Sigmoid colon (tissue), 4 donors: ENCODE measurements at regions not wholly inside any gene's neighbourhood (a gene's known extent, or its start where the extent isn't known, plus 50 kb on each side); places are given as distances from the start of the nearest gene placed in this dataset.

ENCODE experiments used
- POLR2A ChIP-seq, 2 donors: fragments of 450-650 bp; IDR thresholded peaks; one replicate each; pipeline ENCODE4 v1.6.1; 2016; ENCODE audit warnings: antibody characterized with exemption in 2 of 2, mild to moderate bottlenecking in 2 of 2, moderate library complexity in 2 of 2
- POLR2AphosphoS5 ChIP-seq, 4 donors: sonication (generic); formaldehyde crosslinking; IDR thresholded peaks; one replicate each; pipeline ENCODE4 v1.6.1; 2017; ENCODE audit warnings: antibody characterized with exemption in 4 of 4

DNA sequence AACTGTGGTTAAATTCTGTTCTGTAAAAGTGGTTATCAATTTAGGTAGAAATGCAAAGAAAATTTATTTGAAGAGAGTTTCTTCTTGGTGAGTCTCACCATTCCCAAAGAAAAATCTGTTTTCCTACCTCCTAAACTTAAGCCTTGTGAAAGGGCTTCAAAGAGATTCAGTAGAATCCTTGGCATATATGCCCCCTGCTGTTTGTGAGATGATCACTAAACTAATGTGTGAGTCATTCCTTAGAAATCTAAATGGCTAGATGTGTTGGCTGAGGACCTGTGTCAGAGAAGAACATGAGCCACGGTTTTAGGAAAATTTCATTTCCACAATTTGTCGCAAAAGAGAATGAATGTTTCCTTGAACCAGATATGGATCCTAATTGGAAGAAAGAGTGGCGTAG is 260.9 kb downstream of the SLC7A11 start:
- TF ChIP-seq POLR2A (IDR thresholded peaks at IDR 0.05) (no peak), POLR2AphosphoS5 (IDR thresholded peaks at IDR 0.05) (no peak)
